DLD1 (cell line): ENCODE measurements at regions not wholly inside any gene's neighbourhood (a gene's known extent, or its start where the extent isn't known, plus 50 kb on each side); places are given as distances from the start of the nearest gene placed in this dataset.

Experiments used
- in situ Hi-C: cut with HindIII; loops from 2 replicates; pipeline ENCODE4 v1.10.0; 2017; ENCODE audit warnings: low sequenced_read_pairs

DNA sequence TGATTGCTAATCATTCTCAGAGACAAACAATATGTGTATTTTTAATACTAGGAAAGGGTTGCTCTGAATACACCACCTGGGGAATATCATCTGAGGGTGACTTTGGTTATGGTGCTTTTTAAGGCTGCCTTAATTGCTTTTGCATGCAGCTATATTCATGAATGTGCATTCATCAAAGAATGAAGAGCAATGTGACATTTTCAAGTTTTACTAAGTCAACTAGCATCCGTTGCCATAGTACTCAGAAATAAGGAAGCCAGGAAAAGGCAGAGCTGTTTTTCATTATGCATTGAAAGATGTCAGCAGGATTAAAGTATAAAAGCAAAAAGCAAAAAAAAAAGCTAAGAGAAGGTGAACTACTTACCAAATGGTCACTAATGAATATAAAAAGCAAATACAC, 67.4 kb upstream of the PCDH18 start:
- in situ Hi-C loops: no loop called here

DNA sequence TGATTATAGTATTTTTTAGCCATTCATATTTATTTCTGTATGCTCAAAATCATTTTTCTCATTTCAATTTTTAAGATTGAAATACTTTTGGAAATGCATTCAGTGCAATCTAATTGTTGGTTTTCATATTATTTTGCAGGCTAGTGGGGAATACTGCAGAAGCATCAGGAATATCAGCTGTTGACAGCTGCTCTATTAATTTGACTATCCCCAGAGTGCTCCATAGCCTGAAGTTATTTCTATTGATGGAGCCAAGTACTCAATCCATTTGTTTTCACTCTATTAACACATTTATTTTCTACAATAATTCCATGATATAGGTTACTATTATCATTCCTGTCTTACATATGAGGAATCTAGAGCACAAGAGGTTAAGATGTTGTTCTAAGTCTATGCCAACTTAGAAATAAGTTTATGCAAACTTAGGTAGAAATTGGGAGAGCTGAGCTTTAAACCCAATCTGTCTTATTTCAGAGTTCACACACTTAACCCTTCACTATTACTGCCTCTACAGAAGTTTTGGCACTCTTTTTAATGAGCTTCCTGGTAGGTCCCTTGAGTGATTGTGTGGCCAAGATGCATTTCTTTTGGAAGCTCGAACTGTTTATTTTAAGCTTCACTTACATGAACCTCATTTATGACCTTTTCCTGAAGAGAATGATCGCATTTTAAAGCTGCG, 65.6 kb upstream of the PCDH18 start:
- in situ Hi-C loops: no loop called here

DNA sequence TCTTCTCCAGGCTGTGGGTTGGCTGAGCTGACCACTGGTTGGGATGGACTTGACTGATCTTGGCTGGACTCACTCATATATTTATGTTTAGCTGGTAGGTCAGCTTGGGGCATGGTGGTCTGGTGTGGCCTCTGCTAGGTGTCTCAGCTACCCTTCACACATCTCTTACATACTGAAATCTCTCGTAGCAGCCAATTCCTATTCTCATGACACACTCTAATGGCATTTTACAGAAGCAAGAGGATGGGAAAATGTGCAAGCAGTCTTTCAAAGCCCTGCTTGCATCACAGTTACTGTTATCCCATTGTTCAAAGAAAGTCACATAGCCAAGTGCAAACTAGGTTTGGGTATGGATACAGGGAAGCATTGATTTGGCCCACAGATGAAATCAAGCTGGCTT, 55.5 kb upstream of the PCDH18 start:
- in situ Hi-C loops: no loop called here

DNA sequence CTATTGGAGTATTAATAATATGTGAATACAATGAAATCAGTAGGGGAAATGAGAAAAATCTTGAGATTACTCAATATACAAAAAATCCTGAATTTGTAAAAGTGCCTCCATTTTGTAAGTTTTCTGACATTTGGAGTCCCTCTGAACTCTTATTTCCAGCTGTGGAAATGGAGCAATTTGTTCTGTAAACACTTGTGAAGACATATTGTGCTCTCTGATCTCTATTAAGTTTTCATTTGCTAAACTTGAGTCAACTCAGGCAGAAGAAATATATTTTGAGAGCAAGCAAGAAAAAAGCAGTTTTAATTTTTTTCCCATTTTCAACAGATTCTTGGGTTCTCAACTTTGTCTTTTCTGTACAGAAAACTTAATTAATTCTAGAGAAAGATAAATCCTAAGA, 51.4 kb upstream of the PCDH18 start:
- in situ Hi-C loops: no loop called here
